Activated T-cell treated with anti-CD3 and anti-CD28 coated beads, Interleukin-2, amount 50 U/mL, for 24 hours (primary cell): ENCODE measurements at regions not wholly inside any gene's neighbourhood (a gene's known extent, or its start where the extent isn't known, plus 50 kb on each side); places are given as distances from the start of the nearest gene placed in this dataset.

Experiments
- DNase-seq: peaks from one replicate; pipeline ENCODE4 v3.0.0-alpha.2; 2020
- H3K27ac Mint-ChIP-seq: 2 replicates; pipeline ENCODE4 v1.8.0; 2020; ENCODE audit warnings: mild to moderate bottlenecking, mixed read lengths
- H3K27me3 Mint-ChIP-seq: 2 replicates; pipeline ENCODE4 v1.8.0; 2020; ENCODE audit warnings: mixed read lengths
- H3K36me3 Mint-ChIP-seq: 2 replicates; pipeline ENCODE4 v1.8.0; 2020; ENCODE audit warnings: low read depth, mixed read lengths
- H3K4me1 Mint-ChIP-seq: 2 replicates; pipeline ENCODE4 v1.8.0; 2020; ENCODE audit warnings: low read depth, mixed read lengths
- H3K4me3 Mint-ChIP-seq: 2 replicates; pipeline ENCODE4 v1.8.0; 2020; ENCODE audit warnings: mild to moderate bottlenecking, moderate library complexity, mixed read lengths
- H3K9me3 Mint-ChIP-seq: 2 replicates; pipeline ENCODE4 v1.8.0; 2020; ENCODE audit warnings: mixed read lengths

DNA sequence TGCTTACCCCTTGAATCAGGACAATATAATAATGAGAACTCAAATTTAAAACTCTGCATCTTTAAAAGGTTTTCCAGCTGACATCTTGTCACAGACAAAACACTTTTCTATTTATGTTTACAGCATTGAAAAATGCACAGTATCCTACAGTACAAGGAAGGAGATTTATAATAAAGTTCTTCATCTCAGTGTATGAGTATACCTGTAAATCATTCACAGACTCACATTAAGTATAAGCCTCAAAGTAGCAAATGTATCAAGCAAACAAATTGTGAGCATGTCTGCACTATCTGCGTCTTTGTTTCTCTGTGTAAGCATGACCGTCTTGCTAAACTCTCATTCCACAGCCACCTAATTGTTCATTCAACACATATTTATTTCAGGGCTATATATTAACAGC, 52.8 kb downstream of the PPP1R2C start:
- H3K36me3 Mint-ChIP-seq = no peaks in the 10 kb centered on the region
- no peaks in the 10 kb centered on the region for H3K9me3 Mint-ChIP-seq
- peaks cover 14% of the 10 kb centered on the region for H3K27me3 Mint-ChIP-seq
- H3K27ac Mint-ChIP-seq = no peak overlapping the region
- H3K4me1 Mint-ChIP-seq = no peaks in the 10 kb centered on the region
- no peak for DNase-seq
- no peak overlapping the region for H3K4me3 Mint-ChIP-seq

DNA sequence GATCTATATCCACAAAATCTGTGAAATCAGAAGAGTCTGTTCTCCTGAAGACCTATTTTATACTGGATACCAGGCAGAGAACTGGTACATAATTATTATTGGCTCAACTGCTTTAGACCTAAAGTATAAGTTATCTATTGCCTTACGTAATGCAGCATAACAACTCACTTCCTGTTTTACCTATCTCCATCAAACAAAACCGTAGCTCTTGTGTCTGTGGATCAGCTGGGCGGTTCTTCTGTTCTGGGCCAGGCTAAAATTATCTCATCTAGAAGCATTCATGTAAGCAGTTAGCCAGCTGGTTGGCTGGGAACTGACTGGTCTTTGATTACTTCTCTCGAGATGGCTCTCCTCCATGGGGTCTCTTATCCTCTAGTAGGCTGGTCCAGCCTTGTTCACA, 57.8 kb downstream of the PPP1R2C start:
- no peak overlapping the region for H3K4me3 Mint-ChIP-seq
- peaks cover 9% of the 10 kb centered on the region for H3K27me3 Mint-ChIP-seq
- H3K4me1 Mint-ChIP-seq = peaks cover 5% of the 10 kb centered on the region
- no peaks in the 10 kb centered on the region for H3K9me3 Mint-ChIP-seq
- H3K27ac Mint-ChIP-seq = no peak overlapping the region
- DNase-seq = no peak
- no peaks in the 10 kb centered on the region for H3K36me3 Mint-ChIP-seq

- Mint-ChIP-seq H3K27me3 (peaks cover 10% of the 10 kb centered on the region), H3K36me3 (no peaks in the 10 kb centered on the region), H3K4me3 (no peak overlapping the region), H3K9me3 (no peaks in the 10 kb centered on the region), H3K27ac (no peak overlapping the region), H3K4me1 (peaks cover 6% of the 10 kb centered on the region)
- DNase-seq = no peak
Measured at GRCh38 chrX:42715701-42716262, 62.2 kb downstream of the PPP1R2C start.

- Mint-ChIP-seq H3K27ac (no peak overlapping the region), H3K27me3 (peaks cover 10% of the 10 kb centered on the region), H3K4me3 (no peak overlapping the region), H3K9me3 (no peaks in the 10 kb centered on the region), H3K36me3 (no peaks in the 10 kb centered on the region), H3K4me1 (peaks cover 9% of the 10 kb centered on the region)
- peak; percentile 48 for DNase-seq
Measured at GRCh38 chrX:42714981-42715700, 62.8 kb downstream of the PPP1R2C start.

DNA sequence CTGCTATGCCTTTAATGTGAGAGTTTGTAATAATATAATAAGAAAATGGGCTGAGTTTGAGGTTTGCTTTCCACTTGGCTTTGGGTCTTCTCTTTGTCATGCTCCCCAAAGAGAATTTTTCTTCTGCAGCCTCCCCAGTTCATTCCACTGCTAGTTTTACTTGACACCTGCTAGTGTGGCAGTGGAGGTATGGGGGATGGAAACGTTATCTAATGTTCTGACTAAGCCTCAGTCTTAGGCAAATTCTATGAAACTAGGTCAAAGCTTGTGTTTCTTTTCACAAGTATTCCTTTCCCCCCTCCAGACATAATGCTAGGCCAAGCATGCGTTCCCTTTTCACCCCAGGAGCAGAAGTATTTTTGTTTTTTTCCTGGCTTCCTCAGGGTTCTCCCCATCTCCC, 67.5 kb downstream of the PPP1R2C start:
- Mint-ChIP-seq H3K4me3 (no peak overlapping the region), H3K4me1 (peaks cover 7% of the 10 kb centered on the region), H3K27ac (no peak overlapping the region), H3K36me3 (no peaks in the 10 kb centered on the region), H3K27me3 (peaks cover 7% of the 10 kb centered on the region), H3K9me3 (no peaks in the 10 kb centered on the region)
- no peak for DNase-seq

- Mint-ChIP-seq H3K4me3 (no peak overlapping the region), H3K4me1 (peaks cover 16% of the 10 kb centered on the region), H3K27me3 (no peaks in the 10 kb centered on the region), H3K27ac (no peak overlapping the region), H3K9me3 (no peaks in the 10 kb centered on the region), H3K36me3 (no peaks in the 10 kb centered on the region)
- no peak for DNase-seq
Measured at GRCh38 chrX:42708222-42708621, 69.7 kb downstream of the PPP1R2C start.

- no peak for DNase-seq
- Mint-ChIP-seq H3K27me3 (no peaks in the 10 kb centered on the region), H3K27ac (no peak overlapping the region), H3K4me1 (peaks cover 16% of the 10 kb centered on the region), H3K9me3 (no peaks in the 10 kb centered on the region), H3K36me3 (no peaks in the 10 kb centered on the region), H3K4me3 (no peak overlapping the region)
Measured at GRCh38 chrX:42707742-42708141, 70.2 kb downstream of the PPP1R2C start.

DNA sequence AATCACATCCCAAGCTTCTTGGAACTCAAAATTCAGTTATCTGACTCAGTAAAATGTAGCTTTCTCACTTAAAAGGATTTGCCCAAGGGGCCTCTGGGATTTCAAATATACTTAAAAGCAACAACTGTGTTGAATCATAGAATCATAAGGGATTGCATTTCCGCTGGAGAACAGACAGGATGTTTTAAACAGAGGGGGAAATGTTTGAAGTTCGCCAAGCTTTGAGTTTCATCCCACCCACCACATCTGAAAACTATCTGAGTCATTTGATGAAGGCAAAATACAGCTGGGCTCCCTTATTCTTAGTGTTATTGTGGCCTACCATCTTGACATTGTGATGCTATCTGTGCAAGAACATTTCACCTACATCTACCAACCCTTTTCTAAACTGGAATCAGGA, 73.5 kb downstream of the PPP1R2C start:
- no peak overlapping the region for H3K4me3 Mint-ChIP-seq

DNA sequence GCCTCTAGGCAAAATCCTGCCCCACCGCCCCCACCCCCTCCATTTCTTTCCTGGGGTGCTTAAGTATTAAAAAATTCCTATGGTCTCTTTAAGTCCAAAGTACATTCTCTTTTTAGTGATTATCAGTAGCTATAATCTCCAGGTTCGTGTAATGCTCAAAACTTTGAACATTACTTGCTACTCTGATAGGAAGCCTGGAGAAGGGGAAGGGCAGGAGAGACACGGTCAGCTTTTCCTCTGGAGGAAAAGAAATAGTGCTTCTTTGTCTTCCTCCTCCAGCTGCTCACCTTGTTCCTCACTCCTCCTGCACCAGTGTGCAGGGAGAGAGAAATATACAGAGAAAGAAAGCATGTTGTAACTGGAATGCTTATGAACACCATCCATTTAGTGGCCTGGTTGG, 80.4 kb downstream of the PPP1R2C start:
- Mint-ChIP-seq H3K4me3 (no peak overlapping the region), H3K27ac (no peak overlapping the region), H3K27me3 (peaks cover 26% of the 10 kb centered on the region), H3K9me3 (peaks cover 2% of the 10 kb centered on the region), H3K36me3 (no peaks in the 10 kb centered on the region), H3K4me1 (peaks cover 5% of the 10 kb centered on the region)
- no peak for DNase-seq

More for the DNA sequence above, 73.5 kb downstream of the PPP1R2C start:
- Mint-ChIP-seq H3K27me3 (peaks cover 8% of the 10 kb centered on the region), H3K9me3 (peaks cover 2% of the 10 kb centered on the region), H3K4me1 (peaks cover 12% of the 10 kb centered on the region), H3K27ac (no peak overlapping the region), H3K36me3 (no peaks in the 10 kb centered on the region)
- no peak for DNase-seq

DNA sequence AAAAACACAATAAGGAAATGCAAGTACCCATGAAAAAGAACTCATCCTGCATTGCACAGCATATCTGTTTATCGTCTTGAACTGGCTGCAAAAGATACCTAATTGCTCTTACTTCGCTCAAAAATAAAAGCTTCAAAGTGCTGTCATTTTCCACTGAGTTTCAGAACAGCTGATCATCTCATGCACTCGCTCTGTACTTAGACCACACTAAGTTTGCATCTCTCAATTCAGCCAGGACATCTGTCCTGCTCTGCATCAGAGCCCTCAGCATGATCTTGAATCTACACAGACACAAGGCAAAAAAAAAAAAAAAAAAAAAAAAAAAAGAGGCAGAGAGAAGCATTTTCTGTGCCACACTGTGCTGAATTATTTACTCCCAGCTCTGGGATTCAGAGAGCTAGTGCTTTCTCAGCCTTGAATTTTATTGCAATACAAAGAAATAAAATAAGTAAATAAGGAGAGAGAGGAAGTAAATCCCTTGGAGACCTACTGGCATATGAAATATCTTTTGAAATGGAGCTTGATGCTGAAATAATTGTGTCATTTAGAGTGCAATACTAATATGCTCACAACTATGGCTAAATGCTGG, 81.3 kb downstream of the PPP1R2C start:
- Mint-ChIP-seq H3K4me3 (no peak overlapping the region), H3K27me3 (peaks cover 20% of the 10 kb centered on the region), H3K4me1 (peaks cover 5% of the 10 kb centered on the region), H3K9me3 (peaks cover 2% of the 10 kb centered on the region), H3K27ac (no peak overlapping the region), H3K36me3 (no peaks in the 10 kb centered on the region)
- DNase-seq = no peak

GRCh38 chrX:42695800-42696358, 82.1 kb downstream of the PPP1R2C start:
- Mint-ChIP-seq H3K36me3 (no peaks in the 10 kb centered on the region), H3K9me3 (peaks cover 2% of the 10 kb centered on the region), H3K4me3 (no peak overlapping the region), H3K27ac (no peak overlapping the region), H3K27me3 (peaks cover 17% of the 10 kb centered on the region), H3K4me1 (peaks cover 5% of the 10 kb centered on the region)
- DNase-seq = no peak

DNA sequence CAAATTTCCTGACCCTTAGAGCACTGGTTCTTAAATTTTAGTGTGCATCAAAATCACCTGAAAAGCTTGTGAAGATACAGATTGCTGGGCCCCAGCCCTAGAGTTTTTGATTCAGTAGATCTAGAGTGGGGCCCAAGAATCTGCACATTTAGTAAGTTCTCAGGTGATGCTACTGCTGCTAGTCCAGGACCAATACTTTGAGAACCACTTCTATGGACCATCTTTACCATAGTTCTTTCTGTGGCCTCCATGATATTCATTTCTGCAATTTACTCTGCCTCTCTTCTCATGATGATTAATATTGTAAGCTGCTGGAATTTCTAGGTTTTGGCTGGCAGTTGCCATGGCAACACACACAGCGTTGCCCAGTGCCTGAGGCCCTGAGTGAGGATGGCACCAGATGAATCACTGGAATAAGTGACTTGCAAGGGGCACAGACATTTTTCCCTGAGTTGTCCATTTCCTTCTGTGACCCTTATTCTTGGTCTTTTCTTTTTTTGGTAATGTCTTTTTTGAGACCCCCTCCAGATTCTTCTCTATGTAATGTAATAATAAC, 83.6 kb downstream of the PPP1R2C start:
- no peak overlapping the region for H3K27ac Mint-ChIP-seq
- H3K4me1 Mint-ChIP-seq = peaks cover 5% of the 10 kb centered on the region
- no peak overlapping the region for H3K4me3 Mint-ChIP-seq
- no peaks in the 10 kb centered on the region for H3K9me3 Mint-ChIP-seq
- H3K36me3 Mint-ChIP-seq = no peaks in the 10 kb centered on the region
- no peak for DNase-seq
- H3K27me3 Mint-ChIP-seq = peaks cover 17% of the 10 kb centered on the region

DNA sequence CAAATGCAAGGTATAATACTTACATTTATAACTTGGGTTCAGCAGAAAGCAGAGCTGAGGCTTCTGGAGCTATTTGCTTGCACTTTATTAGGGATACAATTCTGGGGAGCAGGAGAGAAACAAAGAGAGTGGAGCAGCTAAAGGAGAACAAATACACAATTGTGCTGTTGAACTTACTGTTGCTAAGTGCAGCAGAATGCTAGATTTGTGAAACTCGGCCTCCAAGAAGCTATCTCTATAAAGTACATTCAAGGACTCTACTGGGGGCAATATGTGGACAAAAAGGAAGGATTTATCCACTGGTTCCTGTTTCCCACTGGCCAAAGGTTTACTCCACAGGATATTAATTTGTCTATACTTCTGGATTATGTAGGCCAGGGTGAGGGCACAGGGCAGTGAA, 86.8 kb downstream of the PPP1R2C start:
- H3K9me3 Mint-ChIP-seq = no peaks in the 10 kb centered on the region
- no peak for DNase-seq
- H3K36me3 Mint-ChIP-seq = no peaks in the 10 kb centered on the region
- H3K27me3 Mint-ChIP-seq = peaks cover 17% of the 10 kb centered on the region
- no peak overlapping the region for H3K27ac Mint-ChIP-seq
- H3K4me3 Mint-ChIP-seq = no peak overlapping the region
- H3K4me1 Mint-ChIP-seq = peaks cover 3% of the 10 kb centered on the region

DNA sequence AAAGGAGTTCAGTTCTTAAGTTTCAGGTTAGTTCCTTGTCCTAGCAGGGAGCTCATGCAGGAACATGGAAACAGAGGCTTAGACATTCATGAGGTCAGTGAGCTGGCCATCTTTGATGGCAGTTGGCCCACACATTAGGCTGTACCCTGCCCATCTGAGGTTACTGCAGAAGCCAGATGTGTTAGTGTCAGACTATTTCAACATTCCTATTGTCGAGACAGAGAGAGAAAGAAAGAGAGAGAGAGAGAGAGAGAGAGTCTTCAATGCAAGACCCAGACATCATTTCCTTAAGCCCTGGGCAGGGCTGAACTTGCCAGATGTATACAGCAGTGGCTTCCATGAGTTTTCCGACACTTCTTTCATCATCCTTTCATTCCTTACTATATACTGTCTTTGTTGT, 91.3 kb downstream of the PPP1R2C start:
- peaks cover 10% of the 10 kb centered on the region for H3K27me3 Mint-ChIP-seq
- H3K27ac Mint-ChIP-seq = no peak overlapping the region
- no peaks in the 10 kb centered on the region for H3K4me1 Mint-ChIP-seq
- no peak for DNase-seq
- no peak overlapping the region for H3K4me3 Mint-ChIP-seq
- no peaks in the 10 kb centered on the region for H3K9me3 Mint-ChIP-seq
- H3K36me3 Mint-ChIP-seq = no peaks in the 10 kb centered on the region

DNA sequence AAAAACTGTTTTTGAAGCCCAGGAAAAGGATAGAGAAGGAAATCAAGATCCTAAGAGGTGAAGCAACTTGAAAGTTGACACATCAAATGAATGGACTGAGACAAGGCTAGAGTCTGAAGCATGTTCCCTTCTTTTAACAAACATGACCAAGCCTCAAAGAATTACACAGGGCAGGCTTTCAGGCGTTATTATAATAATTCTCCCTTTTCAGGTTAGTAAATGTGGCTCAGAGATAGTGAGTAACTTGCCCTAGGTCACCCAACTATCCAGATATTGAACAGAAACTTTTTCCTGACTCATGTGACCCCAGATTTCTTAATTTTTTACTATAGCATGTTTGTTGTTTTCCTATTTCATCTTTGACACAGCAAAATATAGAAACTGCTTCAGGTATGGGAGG, 91.7 kb downstream of the PPP1R2C start:
- no peaks in the 10 kb centered on the region for H3K4me1 Mint-ChIP-seq
- peaks cover 10% of the 10 kb centered on the region for H3K27me3 Mint-ChIP-seq
- H3K4me3 Mint-ChIP-seq = no peak overlapping the region
- H3K36me3 Mint-ChIP-seq = no peaks in the 10 kb centered on the region
- no peak overlapping the region for H3K27ac Mint-ChIP-seq
- no peaks in the 10 kb centered on the region for H3K9me3 Mint-ChIP-seq
- DNase-seq = no peak
